ENCODE measurements at regions not wholly inside any gene's neighbourhood (a gene's known extent, or its start where the extent isn't known, plus 50 kb on each side); places are given as distances from the start of the nearest gene placed in this dataset.
A peak's percentile ranks its signal among the peaks of the same experiment; 100 is the strongest.

DNA sequence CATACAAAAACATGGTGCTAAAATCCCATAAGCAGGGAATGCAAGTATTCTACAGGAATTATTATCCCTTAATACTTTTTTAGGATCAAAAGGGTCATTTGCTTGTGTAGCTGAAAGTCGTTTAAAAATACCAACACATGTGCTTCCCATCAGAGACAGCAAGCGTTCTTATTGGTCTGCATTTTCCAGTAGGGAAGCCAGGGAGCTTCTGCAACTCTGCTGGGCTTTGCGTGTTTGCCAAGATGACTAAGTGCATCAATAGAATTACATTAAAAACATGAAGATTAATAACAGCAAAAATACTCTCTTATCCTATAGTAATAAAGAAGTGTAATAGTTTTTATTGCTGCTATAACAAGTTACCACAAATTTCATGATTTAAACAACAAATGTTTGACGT lies 111.2 kb downstream of the QDPR start:
- Mint-ChIP-seq H3K27me3 (ENCODE audit: low read depth) (no peaks in the 10 kb centered on the region), H3K36me3 (ENCODE audit: low read depth) (no peaks in the 10 kb centered on the region), H3K4me3 (no peak overlapping the region), H3K27ac (no peak overlapping the region), H3K9me3 (no peaks in the 10 kb centered on the region), H3K4me1 (peaks cover 18% of the 10 kb centered on the region)
- TF ChIP-seq, protein P1, sequence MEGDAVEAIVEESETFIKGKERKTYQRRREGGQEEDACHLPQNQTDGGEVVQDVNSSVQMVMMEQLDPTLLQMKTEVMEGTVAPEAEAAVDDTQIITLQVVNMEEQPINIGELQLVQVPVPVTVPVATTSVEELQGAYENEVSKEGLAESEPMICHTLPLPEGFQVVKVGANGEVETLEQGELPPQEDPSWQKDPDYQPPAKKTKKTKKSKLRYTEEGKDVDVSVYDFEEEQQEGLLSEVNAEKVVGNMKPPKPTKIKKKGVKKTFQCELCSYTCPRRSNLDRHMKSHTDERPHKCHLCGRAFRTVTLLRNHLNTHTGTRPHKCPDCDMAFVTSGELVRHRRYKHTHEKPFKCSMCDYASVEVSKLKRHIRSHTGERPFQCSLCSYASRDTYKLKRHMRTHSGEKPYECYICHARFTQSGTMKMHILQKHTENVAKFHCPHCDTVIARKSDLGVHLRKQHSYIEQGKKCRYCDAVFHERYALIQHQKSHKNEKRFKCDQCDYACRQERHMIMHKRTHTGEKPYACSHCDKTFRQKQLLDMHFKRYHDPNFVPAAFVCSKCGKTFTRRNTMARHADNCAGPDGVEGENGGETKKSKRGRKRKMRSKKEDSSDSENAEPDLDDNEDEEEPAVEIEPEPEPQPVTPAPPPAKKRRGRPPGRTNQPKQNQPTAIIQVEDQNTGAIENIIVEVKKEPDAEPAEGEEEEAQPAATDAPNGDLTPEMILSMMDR (IDR thresholded peaks at IDR 0.05; ENCODE audit: unreplicated experiment in 3 of 3): no peak

DNA sequence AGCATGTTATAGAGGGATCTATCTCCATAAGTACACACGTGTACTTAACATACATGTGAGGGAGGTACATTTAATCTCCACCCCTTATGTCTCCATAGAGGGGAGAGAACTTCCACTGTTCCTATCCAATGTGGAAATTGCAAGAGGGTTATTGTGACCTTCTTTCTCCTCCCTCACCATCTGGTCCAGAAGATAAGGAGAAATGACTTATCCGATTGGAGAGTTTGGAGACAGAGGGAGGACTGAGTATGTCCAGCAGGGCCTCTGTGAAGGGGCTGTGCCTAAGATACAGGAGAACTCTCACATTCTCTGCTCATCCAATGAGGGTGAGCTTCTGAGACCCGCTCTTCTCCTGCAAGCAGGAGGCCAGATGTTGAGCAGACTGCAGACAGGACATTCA lies 113.1 kb downstream of the QDPR start:
- Mint-ChIP-seq H3K4me1 (peaks cover 24% of the 10 kb centered on the region), H3K27me3 (ENCODE audit: low read depth) (no peaks in the 10 kb centered on the region), H3K36me3 (ENCODE audit: low read depth) (no peaks in the 10 kb centered on the region), H3K4me3 (no peak overlapping the region), H3K27ac (no peak overlapping the region), H3K9me3 (no peaks in the 10 kb centered on the region)
- TF ChIP-seq, protein P1 (IDR thresholded peaks at IDR 0.05; ENCODE audit: unreplicated experiment in 3 of 3): no peak

DNA sequence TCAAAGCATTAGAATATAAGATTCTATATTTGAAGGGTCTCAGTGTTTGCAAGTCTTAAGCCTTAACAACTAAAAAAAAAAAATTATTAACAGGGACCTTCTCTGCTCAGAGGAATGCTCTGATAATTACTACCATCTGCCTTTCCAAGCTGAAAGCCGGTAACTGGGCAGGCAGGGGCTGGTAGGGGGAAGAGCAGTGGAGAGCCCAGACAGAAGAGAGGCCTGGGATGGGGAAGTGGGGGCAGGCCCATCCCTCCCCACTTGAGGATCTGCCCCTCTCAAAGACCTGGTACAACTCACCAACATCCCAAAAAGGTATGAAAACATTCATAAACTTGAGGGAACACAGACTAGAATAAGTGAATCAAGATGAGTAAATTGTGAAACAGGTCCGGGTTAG lies 113.9 kb downstream of the QDPR start:
- H3K4me1 Mint-ChIP-seq: peaks cover 24% of the 10 kb centered on the region
- H3K9me3 Mint-ChIP-seq: no peaks in the 10 kb centered on the region
- H3K27me3 Mint-ChIP-seq (ENCODE audit: low read depth): no peaks in the 10 kb centered on the region
- no peaks in the 10 kb centered on the region for H3K36me3 Mint-ChIP-seq (ENCODE audit: low read depth)
- peak overlapping the region; percentile 23 to 58 (median 53) for H3K27ac Mint-ChIP-seq
- TF ChIP-seq, protein P1 (IDR thresholded peaks at IDR 0.05; ENCODE audit: unreplicated experiment in 3 of 3): no peak
- H3K4me3 Mint-ChIP-seq: no peak overlapping the region

DNA sequence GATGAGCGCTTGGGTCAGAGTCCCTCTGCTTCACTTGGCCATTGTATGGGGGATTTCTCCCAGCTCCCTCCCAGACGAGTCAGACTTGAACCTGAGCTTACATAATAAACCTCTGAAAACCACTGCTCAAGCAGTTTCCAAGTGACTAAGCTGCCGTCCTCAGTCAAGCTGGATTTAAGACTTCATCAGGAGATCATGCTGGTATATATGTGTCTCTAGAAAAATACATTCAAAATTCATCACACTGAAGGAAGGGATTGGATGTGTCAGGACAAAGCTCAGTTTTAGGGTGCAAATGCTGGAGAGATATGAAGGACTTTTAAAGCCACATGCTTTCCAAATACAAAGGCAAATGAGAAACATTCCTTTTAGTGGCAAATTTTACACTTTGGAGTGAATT lies 114.3 kb downstream of the QDPR start:
- H3K4me1 Mint-ChIP-seq: peaks cover 24% of the 10 kb centered on the region
- no peak overlapping the region for H3K4me3 Mint-ChIP-seq
- TF ChIP-seq, protein P1 (IDR thresholded peaks at IDR 0.05; ENCODE audit: unreplicated experiment in 3 of 3): no peak
- no peaks in the 10 kb centered on the region for H3K36me3 Mint-ChIP-seq (ENCODE audit: low read depth)
- H3K9me3 Mint-ChIP-seq: no peaks in the 10 kb centered on the region
- H3K27ac Mint-ChIP-seq: peak overlapping the region; percentile 23 to 58 (median 53)
- H3K27me3 Mint-ChIP-seq (ENCODE audit: low read depth): no peaks in the 10 kb centered on the region

DNA sequence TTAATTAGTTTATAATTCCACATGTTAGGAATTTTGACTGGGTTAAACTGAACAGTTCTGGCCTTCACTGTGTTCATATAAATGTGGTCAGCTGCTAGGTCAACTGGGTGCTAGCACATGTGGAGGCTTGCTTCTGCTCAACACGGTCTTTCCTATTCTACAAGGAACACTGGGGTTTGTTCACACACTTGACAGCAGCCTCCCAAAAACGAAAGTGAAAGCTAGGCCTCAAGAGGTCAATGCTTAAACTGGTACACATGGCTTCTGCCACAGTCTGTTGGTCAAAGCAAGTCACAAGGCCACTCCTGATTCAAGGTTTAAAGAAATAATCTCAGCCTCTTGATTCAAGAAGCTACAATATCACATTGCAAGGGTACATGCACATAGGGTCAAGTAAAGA lies 126.5 kb downstream of the QDPR start:
- H3K9me3 Mint-ChIP-seq: no peaks in the 10 kb centered on the region
- H3K4me3 Mint-ChIP-seq: no peak overlapping the region
- H3K27me3 Mint-ChIP-seq (ENCODE audit: low read depth): no peaks in the 10 kb centered on the region
- H3K27ac Mint-ChIP-seq: no peak overlapping the region
- TF ChIP-seq, protein P1 (IDR thresholded peaks at IDR 0.05; ENCODE audit: unreplicated experiment in 3 of 3): no peak
- no peaks in the 10 kb centered on the region for H3K4me1 Mint-ChIP-seq
- H3K36me3 Mint-ChIP-seq (ENCODE audit: low read depth): no peaks in the 10 kb centered on the region

DNA sequence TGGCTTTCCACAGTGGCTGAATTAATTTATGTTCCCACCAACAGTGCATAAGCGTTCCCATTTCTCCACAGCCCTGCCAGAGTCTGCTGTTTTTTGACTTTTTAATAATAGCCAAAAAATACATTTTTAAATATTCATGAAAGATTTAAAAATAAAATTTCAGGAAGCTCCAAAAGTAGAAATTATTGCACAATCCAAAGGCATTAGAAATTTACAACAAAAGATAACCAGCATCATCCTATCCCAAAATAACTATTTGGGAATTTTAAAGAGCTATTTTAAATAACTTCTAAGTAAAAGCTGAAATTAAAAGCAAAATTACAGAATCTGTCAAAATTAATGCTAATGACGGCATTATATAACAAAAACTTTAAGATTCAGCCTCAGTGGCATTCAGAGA lies 131.5 kb downstream of the QDPR start:
- Mint-ChIP-seq H3K27me3 (ENCODE audit: low read depth) (no peaks in the 10 kb centered on the region), H3K36me3 (ENCODE audit: low read depth) (no peaks in the 10 kb centered on the region), H3K9me3 (no peaks in the 10 kb centered on the region), H3K4me1 (peaks cover 25% of the 10 kb centered on the region), H3K27ac (no peak overlapping the region), H3K4me3 (no peak overlapping the region)
- TF ChIP-seq, protein P1 (IDR thresholded peaks at IDR 0.05; ENCODE audit: unreplicated experiment in 3 of 3): no peak

Data from nephron (organoid).